GM19328 (cell line): ENCODE measurements at regions not wholly inside any gene's neighbourhood (a gene's known extent, or its start where the extent isn't known, plus 50 kb on each side); places are given as distances from the start of the nearest gene placed in this dataset.

Source experiments
- ATAC-seq: cut with Tn5 transposase; IDR thresholded peaks from one replicate; pipeline ENCODE4 v1.9.1; 2021; ENCODE audit warnings: mild to moderate bottlenecking, moderate library complexity; ENCODE audit not compliant: unreplicated experiment

DNA sequence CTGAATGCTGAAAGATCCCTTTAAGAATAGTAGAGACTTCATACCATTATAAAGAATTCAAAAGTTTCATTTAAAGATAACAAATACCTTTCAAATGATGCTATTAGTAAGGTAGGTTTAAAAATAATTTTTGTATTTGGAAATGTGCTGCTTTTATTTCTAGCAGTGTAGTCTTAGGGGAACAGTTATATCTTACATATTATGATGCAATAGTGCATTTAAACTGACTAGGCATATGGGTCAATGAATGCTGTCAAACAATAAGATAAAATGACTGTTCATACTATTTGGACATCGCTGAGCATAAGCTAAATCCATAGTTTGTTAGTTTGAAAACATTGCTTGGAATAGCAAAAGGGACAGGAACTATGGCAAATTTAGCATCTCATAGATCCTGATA, 354.8 kb upstream of the SEMA3A start:
- no peak for ATAC-seq

DNA sequence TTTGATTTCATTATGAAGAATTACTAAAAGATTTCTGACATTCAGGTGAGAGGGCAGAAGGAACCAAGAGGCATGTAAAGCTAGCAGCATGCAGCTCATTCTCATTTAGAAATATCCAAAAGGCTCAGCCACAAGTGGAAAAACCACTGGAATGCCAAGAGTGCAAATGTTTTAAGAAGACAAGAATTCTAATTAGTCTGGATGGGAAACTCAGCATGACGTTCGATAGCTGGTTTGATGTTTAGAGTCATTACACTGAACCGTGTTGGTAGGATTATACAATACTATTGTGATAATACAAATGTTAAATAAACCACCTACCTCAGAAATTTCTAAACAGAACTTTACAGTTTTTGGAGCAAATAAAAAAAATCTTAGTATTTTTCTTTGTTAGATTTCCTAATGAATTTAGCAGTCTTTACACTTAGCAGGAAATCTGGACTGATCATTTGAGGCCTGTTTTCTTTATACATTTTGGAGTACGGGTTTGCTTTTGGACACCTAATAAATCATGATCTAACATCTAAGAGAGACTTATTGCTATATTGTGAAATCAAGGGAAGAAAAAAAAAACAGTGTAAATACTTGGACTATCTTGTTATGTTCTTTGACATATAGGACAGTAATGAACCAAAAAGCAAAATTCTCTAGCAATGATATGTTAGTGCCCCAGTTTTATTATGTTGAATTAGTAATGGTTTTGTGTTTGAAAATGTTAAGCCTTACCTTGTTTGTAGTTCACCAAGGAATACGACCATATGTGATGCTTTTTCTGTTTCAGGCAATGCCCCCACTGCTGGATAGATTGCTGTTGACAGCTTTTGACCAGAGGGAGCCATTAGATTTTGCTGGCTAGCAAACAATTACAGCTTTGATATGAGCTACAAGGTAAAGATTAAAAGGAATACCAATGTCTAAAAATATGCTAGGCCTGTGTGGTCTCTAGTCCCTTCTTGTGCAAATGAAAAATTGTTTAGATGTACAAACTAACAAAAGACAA, 354.1 kb upstream of the SEMA3A start:
- no peak for ATAC-seq

DNA sequence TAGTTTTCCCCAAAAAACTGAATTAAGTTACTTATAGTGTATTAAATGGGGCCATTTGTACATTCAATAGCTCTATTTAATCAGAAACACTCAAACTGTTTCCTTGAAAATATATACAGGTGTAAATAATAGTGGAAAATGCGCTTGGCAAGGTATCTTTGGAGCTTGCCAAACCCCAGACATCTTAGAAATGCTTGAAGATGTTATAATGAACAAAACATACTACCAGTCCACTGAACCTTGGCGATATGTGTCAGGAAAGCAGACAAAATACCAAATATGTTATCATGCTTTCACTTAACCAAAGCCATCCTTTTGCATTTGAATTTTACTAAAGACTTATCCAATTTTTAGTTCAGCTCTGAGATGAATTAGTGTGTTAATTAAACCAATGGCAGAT, 352.7 kb upstream of the SEMA3A start:
- no peak for ATAC-seq

DNA sequence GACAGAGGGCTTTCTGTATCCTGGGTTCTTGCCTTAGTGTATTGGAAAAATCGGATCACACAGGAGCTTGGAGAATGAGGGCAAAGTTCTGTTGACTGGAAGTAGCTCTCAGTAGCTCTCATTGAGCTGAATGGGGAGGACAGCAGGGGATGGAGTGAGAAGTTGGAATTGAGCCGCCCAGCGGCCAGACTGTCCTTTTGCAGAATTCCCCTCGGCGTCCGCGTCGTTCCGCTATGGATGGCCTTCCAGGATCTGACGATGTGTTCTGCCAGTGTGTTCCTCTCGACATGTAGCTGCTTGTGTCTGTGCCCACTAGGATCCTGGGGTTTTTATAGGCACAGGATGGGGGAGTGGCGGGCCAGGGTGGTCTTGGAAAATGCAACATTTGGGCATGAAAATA, 351.8 kb upstream of the SEMA3A start:
- ATAC-seq, result no peak

DNA sequence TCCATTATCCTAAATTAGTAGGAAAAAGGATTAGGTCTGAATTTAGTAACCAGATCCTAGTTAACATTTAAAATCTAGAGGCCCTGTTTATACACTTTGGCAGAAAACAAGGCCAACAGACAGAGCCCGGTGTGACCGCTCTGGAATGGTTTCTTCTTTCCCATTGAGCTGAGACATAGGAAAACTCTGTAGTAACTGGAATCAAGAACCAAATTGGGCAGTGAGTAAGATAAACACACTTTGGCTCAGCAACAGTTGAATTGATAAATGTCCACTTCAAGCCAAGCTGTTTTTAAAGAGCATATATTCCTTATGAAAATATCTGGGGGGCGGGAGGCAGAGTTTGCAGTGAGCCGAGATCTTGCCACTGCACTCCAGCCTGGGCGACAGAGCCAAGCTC, 343.7 kb upstream of the SEMA3A start:
- ATAC-seq, result no peak

DNA sequence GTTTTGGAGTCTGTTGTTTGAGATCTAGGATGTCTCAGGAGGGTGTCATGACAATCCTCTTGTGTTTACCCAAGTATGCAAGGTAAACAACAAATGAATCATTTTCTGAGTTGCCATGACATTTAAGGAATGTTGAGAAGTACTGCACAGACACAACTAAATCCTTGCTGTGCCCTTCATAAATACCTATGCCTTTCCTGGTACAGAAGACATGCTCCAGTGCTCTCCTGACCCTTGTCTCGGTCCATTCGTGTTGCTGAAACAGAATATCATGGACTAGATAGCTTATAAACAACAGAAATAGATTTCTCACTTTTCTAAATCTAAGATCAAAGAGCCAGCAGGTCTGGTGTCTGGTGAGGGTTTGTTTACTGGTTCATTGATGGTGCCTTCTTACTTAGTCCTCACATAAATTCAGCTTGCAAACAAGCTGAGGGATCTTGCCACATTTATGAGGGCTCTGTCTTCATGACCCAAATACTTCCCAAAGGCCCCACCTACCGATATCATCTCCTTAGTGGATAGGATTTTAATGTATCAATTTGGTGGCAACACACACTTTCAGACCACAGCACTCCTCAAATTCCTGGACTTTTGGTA, 341.8 kb upstream of the SEMA3A start:
- ATAC-seq, result no peak

DNA sequence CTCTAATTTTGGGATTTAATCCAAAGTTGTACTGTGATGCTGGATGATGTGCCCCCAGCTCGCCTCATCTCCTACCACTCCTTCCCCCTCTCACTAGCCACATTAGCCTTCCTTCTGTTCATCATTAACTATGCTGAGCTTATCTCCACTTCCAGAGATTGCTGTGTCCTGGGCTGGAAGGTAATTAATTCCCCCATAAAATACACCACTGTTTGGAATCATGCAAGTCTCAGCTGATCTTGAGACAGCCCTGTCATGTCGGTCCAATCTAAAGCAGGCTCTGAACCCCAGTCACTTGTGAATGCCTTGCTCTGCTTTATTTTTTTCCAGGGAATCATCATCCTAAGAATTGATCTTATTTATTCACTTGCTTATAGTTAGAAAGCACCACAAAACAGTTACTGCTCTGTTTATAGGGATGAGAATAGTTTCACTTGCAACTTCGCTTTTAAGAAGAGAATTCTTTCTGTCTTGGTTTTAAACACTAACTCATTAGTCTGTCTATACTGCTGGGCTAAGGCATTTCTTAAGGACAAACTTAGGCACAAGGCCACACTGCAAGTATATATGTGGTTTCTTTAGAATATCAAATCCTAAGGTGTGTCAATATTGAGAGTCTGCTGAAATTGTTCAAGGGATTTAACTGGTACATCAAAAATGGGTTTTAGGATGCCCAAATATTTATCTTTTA, 341.1 kb upstream of the SEMA3A start:
- no peak for ATAC-seq

DNA sequence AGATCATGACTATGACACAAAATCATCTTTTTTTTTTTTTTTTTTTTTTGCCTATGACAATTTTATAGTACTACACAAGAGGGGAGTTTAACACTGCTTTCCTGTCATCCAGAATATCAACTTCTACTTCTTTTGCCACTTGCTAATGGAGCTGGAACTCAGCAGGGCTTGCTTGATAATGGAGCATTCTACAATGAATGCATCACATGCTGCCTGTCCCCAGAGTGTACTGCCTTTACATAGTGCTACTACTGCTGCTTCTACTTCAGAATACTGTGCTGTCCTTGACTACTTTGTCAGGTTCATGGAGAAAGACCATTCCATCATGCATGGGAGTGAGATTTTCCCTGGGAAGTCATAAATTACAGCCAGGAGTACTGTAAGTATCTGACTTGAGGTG, 338.6 kb upstream of the SEMA3A start:
- ATAC-seq, result no peak

DNA sequence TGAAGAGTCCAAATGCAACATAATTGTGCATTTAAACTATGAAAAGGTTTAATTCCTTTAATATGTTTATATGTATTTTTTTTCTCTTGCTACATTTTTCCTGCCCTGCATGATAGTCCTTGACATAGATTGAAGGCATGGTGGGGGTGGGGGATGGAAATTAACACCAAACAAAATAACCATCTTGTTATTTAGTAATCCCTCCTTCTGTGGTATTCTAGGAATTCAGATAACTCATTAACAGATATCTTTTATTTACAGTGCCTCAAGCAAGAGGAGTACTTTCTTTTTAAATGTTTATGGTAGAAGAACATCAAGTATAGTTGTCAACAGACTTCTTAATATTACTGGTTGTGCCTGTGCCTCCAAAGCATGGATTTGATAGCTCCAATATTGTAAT, 337.6 kb upstream of the SEMA3A start:
- no peak for ATAC-seq

DNA sequence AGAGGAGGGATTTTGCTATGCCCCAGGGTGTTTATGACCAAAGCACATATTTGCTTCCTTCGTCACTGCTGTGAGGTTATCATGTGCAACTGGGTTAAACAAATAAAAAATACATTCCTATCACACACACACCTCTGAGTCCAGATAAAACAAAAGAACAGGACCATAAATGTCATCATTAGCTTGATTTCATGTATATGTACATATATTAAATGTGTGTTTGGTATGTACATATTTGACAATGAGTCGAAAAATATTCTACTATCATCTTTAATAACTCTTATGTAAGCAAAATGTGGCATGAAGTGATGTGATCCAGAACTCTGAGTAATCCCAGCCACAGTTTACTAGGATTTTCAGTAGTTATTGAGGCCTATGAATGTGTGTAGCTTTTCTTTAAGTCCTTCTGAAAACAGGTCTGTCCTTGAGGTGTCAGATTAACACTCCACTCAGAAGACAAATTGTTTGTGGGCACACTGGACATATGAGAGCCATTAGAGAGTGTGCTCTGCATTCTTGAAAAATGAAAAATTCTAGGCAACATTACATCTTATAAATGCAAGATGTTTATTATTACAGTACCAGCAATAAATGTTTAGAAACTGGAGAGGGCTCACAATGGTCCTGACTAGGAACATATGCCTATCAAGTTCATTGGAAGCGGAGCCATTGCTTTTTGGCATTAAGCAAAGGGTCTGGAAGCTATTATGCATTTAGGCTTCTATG, 335.1 kb upstream of the SEMA3A start:
- ATAC-seq, result no peak

DNA sequence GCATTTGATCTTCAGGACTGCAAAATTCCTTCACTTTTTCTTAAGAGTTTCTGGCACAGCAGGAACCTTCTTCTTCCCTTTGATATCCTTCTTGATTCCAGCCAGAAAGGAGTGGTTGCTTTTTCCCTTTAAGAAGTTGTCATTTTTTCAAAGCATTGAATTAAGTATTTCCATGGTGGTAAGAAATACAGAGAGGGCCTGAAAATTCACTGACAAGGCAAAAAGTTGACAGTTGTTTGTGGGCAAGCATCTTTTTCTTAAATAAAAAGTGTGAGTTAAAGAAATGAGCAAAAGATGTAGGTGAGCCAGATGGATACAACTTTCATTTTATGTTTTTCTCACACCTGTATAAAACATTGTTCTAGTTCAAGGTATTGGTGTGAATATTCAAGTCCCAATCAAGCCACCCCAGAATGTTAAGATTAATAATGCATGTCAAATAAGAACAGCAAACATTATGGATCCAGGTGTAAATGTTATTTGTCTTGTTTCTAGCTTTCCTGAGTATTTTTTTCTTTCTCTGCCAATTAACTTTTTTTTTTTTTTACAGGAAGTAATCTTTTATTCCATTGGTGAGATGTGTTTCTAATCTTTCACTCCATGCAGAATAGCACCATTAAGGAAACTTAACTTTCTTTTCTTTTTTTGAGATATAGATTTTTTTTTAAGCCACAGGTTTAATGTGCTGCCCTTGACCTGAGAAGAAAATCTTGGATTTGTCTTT, 334.3 kb upstream of the SEMA3A start:
- ATAC-seq, result no peak

DNA sequence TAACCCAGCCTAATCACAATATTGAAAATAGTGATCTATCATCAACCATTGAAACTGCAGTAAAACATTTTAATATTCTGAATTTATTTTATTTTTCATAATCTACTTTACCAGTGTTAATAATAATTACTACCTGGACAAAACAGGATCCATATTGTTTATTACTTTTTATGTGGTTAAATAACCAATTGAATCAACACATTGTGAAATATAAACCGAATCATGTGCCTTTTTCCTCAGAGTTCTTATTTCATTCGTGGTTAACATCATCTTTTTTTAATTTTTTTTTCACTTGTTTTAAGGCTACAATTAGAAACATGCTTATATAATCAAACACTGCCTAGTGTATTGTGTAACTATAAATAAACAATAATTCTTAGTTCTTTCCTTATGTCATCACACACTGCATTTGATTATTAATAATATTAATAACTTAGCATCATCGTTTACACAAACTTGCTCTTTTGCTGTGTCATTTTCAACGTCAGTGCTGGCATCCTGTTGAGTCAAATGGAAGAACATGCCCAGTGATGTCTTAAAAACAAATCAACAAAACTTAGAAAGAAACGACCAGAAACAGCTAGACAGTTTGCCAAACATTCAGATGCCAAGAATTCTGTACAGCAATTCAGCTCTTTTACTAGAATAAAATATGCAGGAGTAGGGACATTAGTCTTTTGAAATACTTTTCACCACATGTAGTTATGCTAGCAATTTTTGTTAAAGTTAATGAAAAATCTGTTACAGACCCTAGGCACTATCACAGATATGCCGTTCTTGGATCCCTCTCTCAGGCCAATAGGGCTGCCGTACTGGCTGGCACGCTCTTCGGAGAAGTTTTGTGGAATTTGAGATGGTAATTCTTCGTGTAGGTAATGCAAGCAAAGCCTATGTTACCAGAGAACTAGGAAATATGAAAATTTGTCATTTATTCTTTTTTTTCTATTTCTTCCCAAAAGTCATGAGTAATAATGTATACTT, 330.4 kb upstream of the SEMA3A start:
- no peak for ATAC-seq

DNA sequence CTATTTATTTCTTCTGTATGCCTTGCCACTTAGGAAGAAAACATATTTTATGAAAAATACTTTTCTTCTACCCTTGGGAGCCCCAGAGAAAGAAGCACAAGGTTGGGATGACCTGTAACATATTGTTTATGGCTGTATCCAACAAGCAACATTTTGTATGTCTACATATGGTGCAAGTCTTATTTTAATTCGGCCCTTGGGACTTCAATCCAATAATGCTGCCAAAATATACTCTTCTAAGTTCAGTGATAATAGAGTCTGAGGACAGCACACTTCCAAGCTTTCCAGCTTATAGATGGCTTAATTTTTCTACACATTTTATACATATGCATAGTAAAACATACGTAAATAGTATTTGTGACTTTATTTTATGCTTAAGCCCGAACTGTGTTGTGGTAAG, 318.5 kb upstream of the SEMA3A start:
- no peak for ATAC-seq

DNA sequence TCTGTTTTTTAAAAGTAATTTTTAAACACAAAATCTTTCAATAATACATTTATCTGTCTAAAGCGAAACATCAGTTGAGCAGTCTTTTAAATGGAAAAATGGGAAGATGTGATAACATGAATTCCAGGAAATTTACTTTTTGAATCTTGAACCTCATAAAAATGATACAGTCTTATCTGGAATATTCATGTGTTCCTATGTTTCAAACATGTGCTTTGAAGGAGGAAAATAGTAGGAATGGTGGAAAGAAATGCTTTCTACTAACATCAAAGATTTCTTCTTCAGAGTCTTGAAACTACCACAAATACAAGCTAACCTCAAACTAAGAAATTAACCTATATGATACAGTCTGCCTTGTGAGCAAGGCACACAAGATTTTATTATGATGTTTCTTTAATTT, 317.5 kb upstream of the SEMA3A start:
- no peak for ATAC-seq

DNA sequence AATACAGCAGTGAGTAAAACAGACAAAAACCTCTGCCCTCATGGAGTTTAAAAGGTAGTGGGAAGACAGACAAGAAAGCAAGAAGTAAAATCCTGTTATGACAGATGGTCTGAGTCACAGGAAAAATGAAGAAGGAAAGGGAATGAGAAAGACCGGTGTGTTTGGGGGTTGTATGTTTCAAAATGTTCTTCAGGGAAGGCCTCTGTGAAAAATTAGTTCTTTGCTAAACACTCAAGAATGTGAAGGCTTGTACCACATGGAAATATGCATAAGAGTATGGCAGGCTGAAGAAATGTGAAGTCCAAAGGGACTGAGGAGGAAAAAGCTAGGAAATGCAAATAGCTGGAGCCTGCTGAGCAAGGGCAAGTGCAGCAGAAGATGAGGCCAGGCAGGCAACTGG, 315.9 kb upstream of the SEMA3A start:
- ATAC-seq, result no peak

DNA sequence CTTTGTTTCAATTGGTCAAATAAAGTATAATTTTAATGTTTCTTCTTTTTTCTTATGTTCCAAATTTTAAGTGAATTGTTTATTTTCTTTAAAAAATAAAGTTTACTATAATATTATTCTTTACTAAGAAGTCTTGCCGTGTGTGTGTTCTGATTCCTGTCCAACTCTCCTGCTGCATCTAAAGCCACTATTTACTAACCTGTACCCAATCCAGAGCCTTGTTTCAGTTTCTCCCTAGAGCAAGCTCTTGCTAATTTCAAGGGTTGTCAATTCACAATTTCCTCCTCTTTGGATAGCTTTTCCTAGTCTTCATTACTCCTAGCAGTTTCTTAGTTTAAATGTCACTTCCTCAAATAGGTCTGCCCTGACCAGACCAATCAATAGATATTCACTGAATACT, 314.9 kb upstream of the SEMA3A start:
- no peak for ATAC-seq

DNA sequence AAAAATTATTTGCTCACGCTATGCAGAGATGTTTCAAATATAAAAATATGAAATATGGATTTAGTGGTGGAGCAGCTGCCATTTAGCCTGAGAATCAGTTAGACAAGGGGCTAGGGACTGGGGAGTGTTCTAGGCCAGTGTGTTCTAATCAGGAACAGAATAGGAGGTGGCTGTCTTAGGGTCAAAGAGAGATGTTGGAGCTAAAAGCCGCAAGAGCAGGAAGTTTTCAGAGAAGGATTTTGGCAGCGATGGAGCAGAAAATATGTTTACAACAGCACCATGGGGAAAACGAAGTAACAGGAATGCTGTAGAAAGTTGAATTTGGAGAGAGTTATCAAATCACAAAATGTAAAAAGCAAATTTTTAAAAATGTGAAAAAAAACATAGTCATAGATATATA, 314.0 kb upstream of the SEMA3A start:
- ATAC-seq, result no peak

DNA sequence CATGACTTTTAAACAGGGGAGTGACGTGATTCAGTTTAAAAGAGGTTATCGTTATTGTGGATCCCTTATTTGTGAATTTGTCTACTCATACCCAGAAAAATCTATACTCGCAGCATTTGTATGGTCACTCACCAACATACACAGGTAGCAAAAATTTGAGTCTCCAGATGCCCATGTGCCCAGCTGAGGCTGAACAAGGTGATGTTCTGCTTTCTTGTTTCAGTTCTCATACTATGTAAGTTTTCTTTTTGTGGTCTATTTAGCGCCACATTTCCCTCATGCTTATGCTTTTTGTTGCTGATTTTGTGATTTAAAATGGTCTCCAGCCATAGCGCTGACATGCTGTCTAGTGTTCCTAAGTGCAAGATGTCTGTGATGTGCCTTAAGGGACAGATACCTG, 312.9 kb upstream of the SEMA3A start:
- ATAC-seq, result no peak

DNA sequence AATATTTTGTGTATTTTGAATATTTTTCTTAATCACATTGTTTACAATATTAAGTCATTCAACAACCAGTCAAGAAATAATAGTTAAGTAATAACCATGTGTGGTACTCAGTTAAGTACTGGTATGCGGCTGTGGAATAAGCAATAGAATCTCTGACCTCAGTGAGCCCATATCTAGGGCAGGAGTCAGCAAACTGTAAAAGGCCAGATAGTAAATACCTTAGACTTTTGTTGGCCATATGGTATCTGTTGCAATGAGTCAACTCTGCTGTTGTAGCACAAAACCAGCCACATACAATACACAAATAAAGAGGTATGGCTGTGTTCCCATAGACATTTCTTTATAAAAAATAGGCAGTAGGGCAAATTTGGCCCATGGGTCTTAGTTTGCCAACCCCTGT, 311.6 kb upstream of the SEMA3A start:
- ATAC-seq, result no peak
